Keratinocyte (primary cell): ENCODE measurements at regions not wholly inside any gene's neighbourhood (a gene's known extent, or its start where the extent isn't known, plus 50 kb on each side); places are given as distances from the start of the nearest gene placed in this dataset.

Source experiments
- CTCF ChIP-seq, 3 experiments: IDR thresholded peaks in 1 of 3; conservative IDR thresholded peaks in 1 of 3; optimal IDR thresholded peaks in 1 of 3; 2 replicates in 2 of 3; 3 replicates in 1 of 3; pipeline versions ENCODE3 to v1.5.1; 2011; ENCODE audit warnings: low read length in 3 of 3, mild to moderate bottlenecking in 3 of 3, moderate library complexity in 2 of 3, control low read depth in 1 of 3, inconsistent platforms in 1 of 3; ENCODE audit not compliant: insufficient read depth in 2 of 3; ENCODE audit errors: extremely low read depth in 1 of 3
- EZH2 ChIP-seq: IDR thresholded peaks from one replicate; pipeline ENCODE4 v1.6.1; 2012; ENCODE audit warnings: inconsistent platforms, mild to moderate bottlenecking, low read length, moderate library complexity

- TF ChIP-seq CTCF (optimal IDR thresholded peaks at IDR 0.05 in 1 of 3, IDR thresholded peaks at IDR 0.05 in 1 of 3, conservative IDR thresholded peaks at IDR 0.05 in 1 of 3; ENCODE audit: extremely low read depth in 1 of 3, insufficient read depth in 2 of 3, low read length in 3 of 3) (no peak), EZH2 (no peak)
Observed at GRCh38 chr11:91587131-91587530, 637.5 kb upstream of the FAT3 start.
